OCI-LY7 (cell line): ENCODE measurements at regions not wholly inside any gene's neighbourhood (a gene's known extent, or its start where the extent isn't known, plus 50 kb on each side); places are given as distances from the start of the nearest gene placed in this dataset.

Experiments used
- BruUV-seq: library from RNA; stranded (reverse); fragments of 400-500 nt; replicated peaks from 2 replicates; lab custom pipeline; 2021; lab: Mats Ljungman, UMichigan
- CTCF ChIA-PET: fragments of 300-600 bp; sonication (Branson Sonifier 250); formaldehyde crosslinking; loops from one replicate; lab custom pipeline; 2022; ENCODE audit warnings: antibody characterized with exemption; ENCODE audit not compliant: unreplicated experiment; lab: Charles Lee
- POLR2A ChIA-PET: fragments of 300-600 bp; sonication (Branson Sonifier 250); formaldehyde crosslinking; loops from one replicate; lab custom pipeline; 2022; ENCODE audit warnings: antibody characterized with exemption; lab: Charles Lee
- DNase-seq: peaks from one replicate; pipeline ENCODE4 v3.0.0-alpha.2; 2015; ENCODE audit warnings: low spot score
- H2AFZ ChIP-seq: fragments of 200-600 bp; sonication (generic), shearing (Covaris generic); 2 replicates; pipeline ENCODE4 v1.6.1; 2014; ENCODE audit warnings: mild to moderate bottlenecking, antibody characterized with exemption, low read length, moderate library complexity
- H3K27ac ChIP-seq: fragments of 200-600 bp; sonication (generic); 2 replicates; pipeline ENCODE4 v1.5.1; 2014; ENCODE audit warnings: mixed run types, low read depth, mild to moderate bottlenecking, moderate library complexity, low read length, inconsistent platforms; ENCODE audit not compliant: poor library complexity, severe bottlenecking
- H3K36me3 ChIP-seq: fragments of 200-600 bp; sonication (generic); 2 replicates; pipeline ENCODE4 v1.6.1; 2014; ENCODE audit warnings: mild to moderate bottlenecking, antibody characterized with exemption, low read length, moderate library complexity, mixed read lengths; ENCODE audit not compliant: insufficient read depth
- H3K4me1 ChIP-seq: fragments of 200-600 bp; sonication (generic); 2 replicates; pipeline ENCODE4 v1.5.1; 2014; ENCODE audit warnings: mild to moderate bottlenecking, low read length; ENCODE audit not compliant: insufficient read depth, poor library complexity, severe bottlenecking
- H3K4me2 ChIP-seq: fragments of 200-600 bp; sonication (generic); 2 replicates; pipeline ENCODE4 v1.6.1; 2014; ENCODE audit warnings: mild to moderate bottlenecking, low read length
- H3K4me3 ChIP-seq: fragments of 200-600 bp; sonication (generic); 2 replicates; pipeline ENCODE4 v1.5.1; 2014; ENCODE audit warnings: mild to moderate bottlenecking, low read depth, low read length; ENCODE audit not compliant: poor library complexity, severe bottlenecking
- H3K79me2 ChIP-seq: fragments of 200-600 bp; sonication (generic); 2 replicates; pipeline ENCODE4 v1.6.1; 2016; ENCODE audit warnings: low read depth, mild to moderate bottlenecking, low read length, moderate library complexity, mixed read lengths; ENCODE audit not compliant: insufficient read depth
- H3K9me2 ChIP-seq: fragments of 200-600 bp; sonication (generic); 2 replicates; pipeline ENCODE4 v1.6.1; 2016; ENCODE audit warnings: mild to moderate bottlenecking, low read length, mixed read lengths; ENCODE audit not compliant: insufficient read depth
- H3K9me3 ChIP-seq: fragments of 200-600 bp; sonication (generic); 2 replicates; pipeline ENCODE4 v1.6.1; 2014; ENCODE audit warnings: mild to moderate bottlenecking, mixed run types, low read length, mixed read lengths
- H4K20me1 ChIP-seq: fragments of 200-600 bp; sonication (generic); 2 replicates; pipeline ENCODE4 v1.6.1; 2014; ENCODE audit warnings: mild to moderate bottlenecking, antibody characterized with exemption, low read length, moderate library complexity, mixed read lengths; ENCODE audit not compliant: insufficient read depth
- EZH2phosphoT487 ChIP-seq: fragments of 200-600 bp; sonication (generic); IDR thresholded peaks from 2 replicates; pipeline ENCODE4 v1.6.1; 2018; ENCODE audit warnings: low read depth, borderline replicate concordance, mild to moderate bottlenecking, mixed run types, antibody characterized with exemption, low read length, moderate library complexity, mixed read lengths
- intact Hi-C: fragments of 100-400 bp; cut with micrococcal nuclease; formaldehyde crosslinking; loops from one replicate; pipeline ENCODE4 v1.10.0; 2022; ENCODE audit not compliant: unreplicated experiment
- TF ChIP-seq, protein P1 (sequence below): fragments of 200-600 bp; sonication (generic); conservative IDR thresholded peaks from 2 replicates; pipeline ENCODE4 v1.5.1; 2014; ENCODE audit warnings: mild to moderate bottlenecking, antibody characterized with exemption, low read length, moderate library complexity, mixed read lengths

DNA sequence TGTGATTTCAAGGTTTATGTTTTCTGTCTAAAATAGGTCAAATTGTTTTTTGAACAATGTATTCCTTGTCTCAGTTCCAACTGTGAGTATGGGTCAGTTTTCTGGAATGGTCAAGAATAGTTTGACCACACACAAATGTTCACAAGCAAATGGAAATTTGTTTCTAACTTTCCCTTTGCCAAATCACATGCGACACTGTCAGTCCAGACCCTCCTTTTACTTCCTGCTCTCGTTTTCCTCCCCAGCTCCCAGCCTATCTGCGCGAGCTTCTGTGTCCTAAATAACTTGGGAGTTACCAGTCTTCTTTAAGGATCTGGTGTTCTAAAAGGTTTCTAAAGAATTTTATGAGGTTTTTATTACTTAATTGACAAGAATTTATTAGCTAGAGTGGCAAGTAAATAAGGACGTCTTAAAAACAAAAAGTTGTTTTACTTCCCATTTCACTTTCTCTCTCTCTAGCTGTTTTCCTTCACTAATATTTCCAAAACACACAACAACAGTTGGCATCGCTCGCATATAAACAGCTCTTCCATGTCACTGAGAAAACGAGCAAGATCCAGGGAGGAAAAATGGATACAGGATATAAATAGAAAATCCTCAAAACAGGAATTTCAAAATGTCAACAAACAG is 266.1 kb upstream of the KLF6 start:
- peak overlapping the region; percentile 32 for H3K4me3 ChIP-seq
- H3K36me3 ChIP-seq = no peaks in the 10 kb centered on the region
- H3K9me3 ChIP-seq = no peaks in the 10 kb centered on the region
- ChIA-PET POLR2A (interaction anchor here (0.6 to 1.2 kb wide), 5 partner anchors 10 to 807 kb away, joined by 3 to 6 read pairs (median 3); no protein-coding TSS in a partner anchor), CTCF (no interaction called here)
- H3K9me2 ChIP-seq = no peaks in the 10 kb centered on the region
- H4K20me1 ChIP-seq = no peaks in the 10 kb centered on the region
- no peak for DNase-seq
- H2AFZ ChIP-seq = peak overlapping the region; percentile 60
- H3K4me1 ChIP-seq = no peaks in the 10 kb centered on the region
- TF ChIP-seq, protein P1, sequence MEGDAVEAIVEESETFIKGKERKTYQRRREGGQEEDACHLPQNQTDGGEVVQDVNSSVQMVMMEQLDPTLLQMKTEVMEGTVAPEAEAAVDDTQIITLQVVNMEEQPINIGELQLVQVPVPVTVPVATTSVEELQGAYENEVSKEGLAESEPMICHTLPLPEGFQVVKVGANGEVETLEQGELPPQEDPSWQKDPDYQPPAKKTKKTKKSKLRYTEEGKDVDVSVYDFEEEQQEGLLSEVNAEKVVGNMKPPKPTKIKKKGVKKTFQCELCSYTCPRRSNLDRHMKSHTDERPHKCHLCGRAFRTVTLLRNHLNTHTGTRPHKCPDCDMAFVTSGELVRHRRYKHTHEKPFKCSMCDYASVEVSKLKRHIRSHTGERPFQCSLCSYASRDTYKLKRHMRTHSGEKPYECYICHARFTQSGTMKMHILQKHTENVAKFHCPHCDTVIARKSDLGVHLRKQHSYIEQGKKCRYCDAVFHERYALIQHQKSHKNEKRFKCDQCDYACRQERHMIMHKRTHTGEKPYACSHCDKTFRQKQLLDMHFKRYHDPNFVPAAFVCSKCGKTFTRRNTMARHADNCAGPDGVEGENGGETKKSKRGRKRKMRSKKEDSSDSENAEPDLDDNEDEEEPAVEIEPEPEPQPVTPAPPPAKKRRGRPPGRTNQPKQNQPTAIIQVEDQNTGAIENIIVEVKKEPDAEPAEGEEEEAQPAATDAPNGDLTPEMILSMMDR = no peak
- no peak for TF ChIP-seq EZH2phosphoT487
- BruUV-seq = no TSS peak
- peak overlapping the region; percentile 46 for H3K4me2 ChIP-seq
- no peaks in the 10 kb centered on the region for H3K79me2 ChIP-seq
- H3K27ac ChIP-seq = no peak overlapping the region
- intact Hi-C loops = no loop called here

DNA sequence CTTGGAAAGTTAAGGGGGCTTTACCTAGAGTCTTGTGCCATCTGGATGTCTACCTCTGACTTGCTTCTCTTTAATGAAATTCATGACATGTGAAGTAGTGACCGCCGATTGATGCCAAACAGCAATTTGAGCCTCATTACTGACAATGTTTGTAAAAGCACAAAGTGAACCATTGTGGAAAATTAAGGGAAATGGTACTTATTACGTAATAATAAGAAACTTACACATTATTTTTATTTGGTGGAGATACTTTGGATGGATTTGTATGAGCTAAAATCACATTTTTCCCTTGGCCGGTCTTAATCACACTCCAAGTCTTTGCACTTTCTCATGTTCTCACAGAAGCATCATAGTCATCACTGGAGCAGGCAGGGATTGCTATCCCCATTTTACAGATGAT is 265.1 kb upstream of the KLF6 start:
- H3K9me2 ChIP-seq = no peaks in the 10 kb centered on the region
- H3K4me1 ChIP-seq = no peaks in the 10 kb centered on the region
- no peak overlapping the region for H2AFZ ChIP-seq
- TF ChIP-seq EZH2phosphoT487 = no peak
- TF ChIP-seq, protein P1 = no peak
- ChIA-PET CTCF (no interaction called here), POLR2A (interaction anchor here (0.5 to 1.2 kb wide), 6 partner anchors 9 to 806 kb away, joined by 3 to 6 read pairs (median 3); no protein-coding TSS in a partner anchor)
- intact Hi-C loops = no loop called here
- H3K4me3 ChIP-seq = no peak overlapping the region
- no peak overlapping the region for H3K27ac ChIP-seq
- no peaks in the 10 kb centered on the region for H3K79me2 ChIP-seq
- H3K9me3 ChIP-seq = no peaks in the 10 kb centered on the region
- H3K4me2 ChIP-seq = no peak overlapping the region
- no peaks in the 10 kb centered on the region for H4K20me1 ChIP-seq
- BruUV-seq = no TSS peak
- H3K36me3 ChIP-seq = no peaks in the 10 kb centered on the region
- DNase-seq = no peak

DNA sequence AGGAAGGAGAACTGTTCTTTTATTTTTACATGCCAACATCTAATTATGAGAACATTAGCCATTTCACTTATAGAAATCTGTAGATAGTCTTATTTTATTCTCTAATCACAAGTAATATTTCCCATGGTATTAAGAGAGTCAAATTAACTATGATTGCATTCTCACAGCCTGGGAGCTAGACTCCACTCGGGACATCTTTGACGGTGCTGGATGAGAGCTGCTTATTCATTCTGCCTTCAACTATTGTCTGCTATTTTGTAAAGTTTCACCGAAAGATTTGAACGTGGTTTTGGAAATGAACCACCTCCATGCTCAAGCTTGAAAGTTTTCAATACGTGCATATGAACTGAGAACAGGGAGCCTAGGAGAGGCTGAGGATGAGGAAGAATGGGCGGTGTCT is 264.3 kb upstream of the KLF6 start:
- TF ChIP-seq EZH2phosphoT487 = no peak
- TF ChIP-seq, protein P1 = no peak
- Histone ChIP-seq H3K4me1 (no peaks in the 10 kb centered on the region), H3K9me2 (no peaks in the 10 kb centered on the region), H3K9me3 (no peaks in the 10 kb centered on the region), H4K20me1 (no peaks in the 10 kb centered on the region), H3K4me2 (no peak overlapping the region), H3K36me3 (no peaks in the 10 kb centered on the region), H3K4me3 (no peak overlapping the region), H3K79me2 (no peaks in the 10 kb centered on the region), H3K27ac (no peak overlapping the region), H2AFZ (no peak overlapping the region)
- POLR2A ChIA-PET = no interaction called here
- CTCF ChIA-PET = interaction anchor here (0.6 kb wide), 1 partner anchor 9 kb away, joined by 3 read pairs; no protein-coding TSS in a partner anchor
- intact Hi-C loops = no loop called here
- BruUV-seq = no TSS peak
- DNase-seq = no peak
